Esophagus squamous epithelium (tissue), 5 donors: ENCODE measurements at regions not wholly inside any gene's neighbourhood (a gene's known extent, or its start where the extent isn't known, plus 50 kb on each side); places are given as distances from the start of the nearest gene placed in this dataset.

Experiments used
- DNase-seq: peaks from one replicate; lab custom pipeline; 2025; lab: John Stamatoyannopoulos, UW
- H3K27ac ChIP-seq, 4 donors: fragments of 200-600 bp; sonication (generic); one replicate each; pipeline ENCODE4 v1.5.1; 2016 to 2019; ENCODE audit warnings: mild to moderate bottlenecking in 1 of 4
- H3K27me3 ChIP-seq, 4 donors: fragments of 200-600 bp; sonication (generic); 1 replicate in 3 of 4; 2 replicates in 1 of 4; pipeline versions ENCODE4 v1.5.1 to v1.6.0; 2017 to 2021; ENCODE audit warnings: antibody characterized with exemption in 1 of 4
- H3K36me3 ChIP-seq, 3 donors: fragments of 200-600 bp; sonication (generic); one replicate each; pipeline ENCODE4 v1.5.1; 2016 to 2019
- H3K4me1 ChIP-seq, 3 donors: fragments of 200-600 bp; sonication (generic); one replicate each; pipeline ENCODE4 v1.5.1; 2017 to 2019
- H3K4me3 ChIP-seq, 4 donors: fragments of 200-600 bp; sonication (generic); 1 replicate in 3 of 4; 2 replicates in 1 of 4; pipeline ENCODE4 v1.5.1; 2016 to 2019; ENCODE audit warnings: mild to moderate bottlenecking in 2 of 4, moderate library complexity in 1 of 4
- H3K9me3 ChIP-seq, 3 donors: fragments of 200-600 bp; sonication (generic); one replicate each; pipeline ENCODE4 v1.5.1; 2016 to 2019
- POLR2A ChIP-seq, 4 donors: fragments of 450-650 bp; IDR thresholded peaks; one replicate each; pipeline ENCODE4 v1.6.1; 2017; ENCODE audit warnings: antibody characterized with exemption in 4 of 4, mild to moderate bottlenecking in 4 of 4, moderate library complexity in 3 of 4
- WGBS, 2 donors: methylation state at CpG; one replicate each; pipeline ENCODE4 v1.1.5; 2018; 5-methylcytosine and 5-hydroxymethylcytosine counted together
- intact Hi-C: fragments of 100-400 bp; cut with DNase I; formaldehyde crosslinking; loops from one replicate; pipeline ENCODE4 v1.15.0; 2022
- TF ChIP-seq, protein P1 (sequence below), 6 experiments: fragments of 450-650 bp in 4 of 6; fragments of 200-600 bp in 2 of 6; sonication (generic) in 2 of 6; IDR thresholded peaks; one replicate each; pipeline ENCODE4 v1.5.1; 2016 to 2019; ENCODE audit warnings: antibody characterized with exemption in 6 of 6, mild to moderate bottlenecking in 4 of 6, moderate library complexity in 4 of 6
- donor health status: DM: yes; HTN: yes; CAD: no.

DNA sequence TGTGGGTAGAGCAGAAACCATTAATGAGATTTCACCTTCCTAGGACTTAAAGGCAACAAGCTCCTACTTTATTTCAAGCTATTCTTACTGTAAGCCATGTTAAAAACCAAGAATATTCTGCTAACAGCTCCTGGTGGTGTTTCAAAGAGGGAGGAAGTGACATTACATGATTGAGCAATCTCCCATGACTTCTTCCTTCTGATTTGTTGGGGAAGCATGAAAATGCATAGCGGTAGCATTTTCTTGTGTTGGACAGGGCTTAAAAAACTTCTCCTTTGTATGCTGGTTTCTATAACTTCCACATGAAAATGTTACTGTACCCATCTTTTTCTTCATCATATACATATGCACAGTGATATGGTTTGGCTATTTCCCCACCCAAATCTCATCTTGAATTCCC lies 297.0 kb upstream of the SNX7 start:
- H3K27ac ChIP-seq = no peak overlapping the region
- H3K36me3 ChIP-seq = no peaks in the 10 kb centered on the region
- TF ChIP-seq, protein P1, sequence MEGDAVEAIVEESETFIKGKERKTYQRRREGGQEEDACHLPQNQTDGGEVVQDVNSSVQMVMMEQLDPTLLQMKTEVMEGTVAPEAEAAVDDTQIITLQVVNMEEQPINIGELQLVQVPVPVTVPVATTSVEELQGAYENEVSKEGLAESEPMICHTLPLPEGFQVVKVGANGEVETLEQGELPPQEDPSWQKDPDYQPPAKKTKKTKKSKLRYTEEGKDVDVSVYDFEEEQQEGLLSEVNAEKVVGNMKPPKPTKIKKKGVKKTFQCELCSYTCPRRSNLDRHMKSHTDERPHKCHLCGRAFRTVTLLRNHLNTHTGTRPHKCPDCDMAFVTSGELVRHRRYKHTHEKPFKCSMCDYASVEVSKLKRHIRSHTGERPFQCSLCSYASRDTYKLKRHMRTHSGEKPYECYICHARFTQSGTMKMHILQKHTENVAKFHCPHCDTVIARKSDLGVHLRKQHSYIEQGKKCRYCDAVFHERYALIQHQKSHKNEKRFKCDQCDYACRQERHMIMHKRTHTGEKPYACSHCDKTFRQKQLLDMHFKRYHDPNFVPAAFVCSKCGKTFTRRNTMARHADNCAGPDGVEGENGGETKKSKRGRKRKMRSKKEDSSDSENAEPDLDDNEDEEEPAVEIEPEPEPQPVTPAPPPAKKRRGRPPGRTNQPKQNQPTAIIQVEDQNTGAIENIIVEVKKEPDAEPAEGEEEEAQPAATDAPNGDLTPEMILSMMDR (IDR thresholded peaks at IDR 0.05) = no peak
- TF ChIP-seq POLR2A (IDR thresholded peaks at IDR 0.05) = no peak
- no peaks in the 10 kb centered on the region for H3K4me1 ChIP-seq
- no peak for DNase-seq
- H3K27me3 ChIP-seq = no peaks in the 10 kb centered on the region
- intact Hi-C loops = no loop called here
- WGBS, 2 donors = 80 to 92% methylated on average over 1 of the region's 1 CpG
- H3K4me3 ChIP-seq = no peak overlapping the region
- no peaks in the 10 kb centered on the region for H3K9me3 ChIP-seq

DNA sequence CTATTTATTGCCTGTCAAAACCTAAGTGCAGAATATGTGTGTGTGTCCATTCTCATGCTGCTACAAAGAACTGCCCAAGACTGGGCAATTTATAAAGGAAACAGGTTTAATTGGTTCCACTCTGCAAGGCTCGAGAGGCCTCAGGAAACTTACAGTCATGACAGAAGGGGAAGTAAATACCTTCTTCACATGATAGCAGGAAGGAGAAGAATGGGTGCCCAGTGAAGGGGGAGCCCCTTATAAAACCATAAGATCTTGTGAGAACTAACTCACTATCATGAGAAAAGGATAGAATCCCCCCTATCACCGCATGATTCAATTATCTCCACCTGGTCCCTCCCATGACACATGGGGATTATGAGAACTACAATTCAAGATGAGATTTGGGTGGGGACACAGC lies 300.7 kb upstream of the SNX7 start:
- no peaks in the 10 kb centered on the region for H3K4me1 ChIP-seq
- DNase-seq = no peak
- no peak overlapping the region for H3K27ac ChIP-seq
- intact Hi-C loops = no loop called here
- no peaks in the 10 kb centered on the region for H3K27me3 ChIP-seq
- no peak overlapping the region for H3K4me3 ChIP-seq
- no peaks in the 10 kb centered on the region for H3K36me3 ChIP-seq
- no peak for TF ChIP-seq POLR2A (IDR thresholded peaks at IDR 0.05)
- TF ChIP-seq, protein P1 (IDR thresholded peaks at IDR 0.05) = no peak
- H3K9me3 ChIP-seq = no peaks in the 10 kb centered on the region
- 55 to 79% methylated on average over 2 of the region's 2 CpGs for WGBS, 2 donors

DNA sequence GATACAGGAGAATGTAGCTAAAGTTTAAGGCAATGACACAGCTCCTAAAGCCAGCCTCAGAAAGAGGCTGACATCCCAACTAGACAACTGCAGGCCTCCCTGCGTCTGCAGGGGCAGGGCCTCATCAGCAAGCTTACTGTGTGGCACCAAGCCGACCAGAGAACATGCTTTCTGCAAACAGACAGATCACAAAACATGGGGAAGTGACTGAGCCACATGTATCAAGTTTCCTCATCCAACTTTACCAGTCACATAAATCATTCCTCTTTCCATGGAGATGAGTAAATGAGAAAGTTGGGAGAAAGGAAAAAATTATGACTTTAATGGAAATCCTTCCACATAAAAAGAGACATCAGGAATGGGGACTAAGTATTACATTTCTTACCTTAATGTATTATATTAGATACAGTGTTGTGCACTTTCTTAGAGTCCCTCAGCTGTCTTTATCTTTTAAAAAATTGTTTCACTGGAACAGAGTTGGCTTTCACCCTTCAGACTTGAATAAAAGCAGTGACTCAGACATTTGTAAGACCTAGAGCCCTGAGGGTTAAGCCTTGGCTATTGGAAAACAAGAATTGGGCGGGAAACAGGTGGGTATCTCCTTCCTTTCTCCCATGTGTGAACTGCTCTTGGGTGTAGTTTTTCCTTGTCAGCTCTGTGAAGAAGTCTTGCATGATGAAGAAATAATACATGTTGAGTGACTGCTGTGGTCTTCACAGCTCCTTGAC lies 305.7 kb upstream of the SNX7 start:
- no peaks in the 10 kb centered on the region for H3K27me3 ChIP-seq
- no peak overlapping the region for H3K4me3 ChIP-seq
- WGBS, 2 donors = 23 to 60% methylated on average over 3 of the region's 3 CpGs
- no peaks in the 10 kb centered on the region for H3K9me3 ChIP-seq
- peaks cover 0 to 3% (median 0%) of the 10 kb centered on the region in 3 donors for H3K4me1 ChIP-seq
- no peak for DNase-seq
- no peaks in the 10 kb centered on the region for H3K36me3 ChIP-seq
- TF ChIP-seq, protein P1 (IDR thresholded peaks at IDR 0.05) = no peak
- intact Hi-C loops = no loop called here
- H3K27ac ChIP-seq = no peak overlapping the region

DNA sequence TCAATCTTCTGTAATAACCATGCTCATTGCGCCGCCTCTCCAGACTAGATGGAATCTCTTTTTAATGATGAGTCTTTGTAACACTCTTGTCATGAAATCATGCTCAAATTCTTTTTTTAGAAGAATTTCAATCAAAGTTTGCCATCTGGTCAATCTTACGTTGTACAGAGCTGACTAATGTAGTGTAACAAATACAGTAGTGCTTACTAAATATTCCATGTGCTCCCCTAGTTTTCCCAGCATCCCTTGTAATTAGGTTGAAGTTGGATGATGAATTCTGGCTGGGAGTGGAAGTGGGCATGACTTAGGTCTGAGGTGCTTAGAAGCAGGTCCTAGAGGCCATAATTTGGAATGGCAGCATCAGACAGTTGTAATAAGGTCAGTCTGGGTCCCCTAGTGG lies 309.1 kb upstream of the SNX7 start:
- TF ChIP-seq POLR2A (IDR thresholded peaks at IDR 0.05) = no peak
- TF ChIP-seq, protein P1 (IDR thresholded peaks at IDR 0.05) = no peak
- intact Hi-C loops = no loop called here
- H3K9me3 ChIP-seq = no peaks in the 10 kb centered on the region
- no peak for DNase-seq
- 95% methylated on average over 3 of the region's 3 CpGs for WGBS, 2 donors
- H3K4me1 ChIP-seq = peaks cover 0 to 3% (median 0%) of the 10 kb centered on the region in 3 donors
- no peak overlapping the region for H3K4me3 ChIP-seq
- H3K27ac ChIP-seq = no peak overlapping the region
- H3K27me3 ChIP-seq = no peaks in the 10 kb centered on the region
- no peaks in the 10 kb centered on the region for H3K36me3 ChIP-seq

DNA sequence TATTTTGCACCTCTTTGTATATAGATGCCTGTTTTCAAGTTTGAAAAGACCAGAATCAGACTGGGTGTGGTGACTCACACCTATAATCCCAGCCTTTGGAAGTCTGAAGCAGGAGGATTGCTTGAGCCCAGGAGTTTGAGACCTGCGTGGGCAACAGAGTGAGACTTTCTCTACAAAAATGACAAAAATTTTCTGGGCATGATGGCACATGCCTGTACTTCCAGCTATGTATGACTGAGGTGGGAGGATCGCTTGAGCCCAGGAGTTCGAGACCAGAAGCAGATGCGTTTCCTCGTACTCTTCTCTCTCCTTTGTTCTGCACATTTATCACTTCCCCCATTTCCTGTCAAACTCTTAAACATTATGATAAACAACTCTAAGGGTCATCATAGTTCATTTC lies 310.0 kb upstream of the SNX7 start:
- Histone ChIP-seq H3K27me3 (no peaks in the 10 kb centered on the region), H3K36me3 (no peaks in the 10 kb centered on the region), H3K4me1 (peaks cover 0 to 3% (median 0%) of the 10 kb centered on the region in 3 donors), H3K4me3 (no peak overlapping the region), H3K27ac (no peak overlapping the region), H3K9me3 (no peaks in the 10 kb centered on the region)
- no peak for DNase-seq
- TF ChIP-seq POLR2A (IDR thresholded peaks at IDR 0.05) = no peak
- TF ChIP-seq, protein P1 (IDR thresholded peaks at IDR 0.05) = no peak
- intact Hi-C loops = no loop called here
- 30 to 32% methylated on average over 5 of the region's 5 CpGs for WGBS, 2 donors
